K562 (cell line): ENCODE measurements at regions not wholly inside any gene's neighbourhood (a gene's known extent, or its start where the extent isn't known, plus 50 kb on each side); places are given as distances from the start of the nearest gene placed in this dataset.

Experiments used
- ATF6 ChIP-seq: sonication (generic); formaldehyde crosslinking; IDR thresholded peaks from 2 replicates; pipeline ENCODE4 v1.4.0; 2020; ENCODE audit warnings: mild to moderate bottlenecking, missing genetic modification reagents
- CBFA2T2 ChIP-seq: fragments of 450-650 bp; conservative IDR thresholded peaks from 2 replicates; pipeline ENCODE4 v1.6.1; 2017; ENCODE audit warnings: mild to moderate bottlenecking
- CBX3 ChIP-seq, 2 experiments: IDR thresholded peaks; 1 replicate in 1 of 2; 2 replicates in 1 of 2; pipeline ENCODE4 v1.6.1; 2012; ENCODE audit warnings: inconsistent platforms in 2 of 2, low read length in 2 of 2, borderline replicate concordance in 1 of 2, control low read depth in 1 of 2
- ESRRA ChIP-seq: fragments of 450-650 bp; IDR thresholded peaks from 2 replicates; pipeline ENCODE4 v1.6.1; 2014; ENCODE audit warnings: low read depth, mild to moderate bottlenecking, moderate library complexity, borderline replicate concordance
- HDAC1 ChIP-seq, 2 experiments: fragments of 450-650 bp; IDR thresholded peaks; 2 replicates each; pipeline ENCODE4 v1.6.1; 2016 to 2017; ENCODE audit warnings: inconsistent platforms in 1 of 2, mild to moderate bottlenecking in 1 of 2, moderate library complexity in 1 of 2
- MAFF ChIP-seq: IDR thresholded peaks from 2 replicates; pipeline ENCODE4 v1.6.1; 2012; ENCODE audit warnings: low read length, improper control_type of control experiment
- NRF1 ChIP-seq, 2 experiments: fragments of 450-650 bp; IDR thresholded peaks in 1 of 2; conservative IDR thresholded peaks in 1 of 2; 2 replicates each; pipeline ENCODE4 v1.6.1; 2014; ENCODE audit warnings: mild to moderate bottlenecking in 2 of 2
- PML ChIP-seq: IDR thresholded peaks from 2 replicates; pipeline ENCODE4 v1.6.1; 2012; ENCODE audit warnings: low read length, inconsistent platforms
- PURB ChIP-seq: sonication (generic); formaldehyde crosslinking; IDR thresholded peaks from 2 replicates; pipeline ENCODE4 v1.9.0; 2021; ENCODE audit warnings: low read depth, mild to moderate bottlenecking, missing genetic modification reagents
- SIN3A ChIP-seq, 2 experiments: fragments of 150-350 bp in 1 of 2; IDR thresholded peaks; 2 replicates each; pipeline ENCODE4 v1.6.1; 2011 to 2016; ENCODE audit warnings: borderline replicate concordance in 2 of 2, low read depth in 2 of 2, low read length in 2 of 2, mild to moderate bottlenecking in 2 of 2, moderate library complexity in 2 of 2; ENCODE audit not compliant: control insufficient read depth in 1 of 2
- ZHX1 ChIP-seq: fragments of 150-350 bp; conservative IDR thresholded peaks from 2 replicates; pipeline ENCODE4 v1.6.1; 2014; ENCODE audit warnings: low read length
- ZNF165 ChIP-seq: fragments of 250-450 bp; sonication (Bioruptor Pico); IDR thresholded peaks from 2 replicates; pipeline ENCODE4 v1.4.0; 2020; ENCODE audit warnings: borderline replicate concordance
- ZNF639 ChIP-seq, 2 experiments: fragments of 200-800 bp in 1 of 2; sonication (Bioruptor generic) in 1 of 2; sonication (generic) in 1 of 2; formaldehyde crosslinking in 1 of 2; IDR thresholded peaks in 1 of 2; conservative IDR thresholded peaks in 1 of 2; 2 replicates each; pipeline versions ENCODE4 v1.5.0 to v1.6.1; 2016 to 2020; ENCODE audit warnings: missing compliant biosample characterization in 1 of 2, missing genetic modification characterization in 1 of 2, missing genetic modification reagents in 1 of 2
- TF ChIP-seq, protein P1 (sequence below): fragments of 450-650 bp; formaldehyde crosslinking; IDR thresholded peaks from 2 replicates; pipeline ENCODE4 v1.4.0; 2022; ENCODE audit warnings: missing genetic modification characterization

GRCh38 chr14:30296931-30297405, 262.0 kb upstream of the G2E3 start (continued):
- peak in 1 of 2 experiments; percentile 68; a peak in 2 of 4 replicates for TF ChIP-seq HDAC1 (IDR thresholded peaks at IDR 0.05)
- TF ChIP-seq PML = peak; percentile 50; the same call in 1 of the 2 replicates
- TF ChIP-seq ATF6 = no peak
- TF ChIP-seq, protein P1, sequence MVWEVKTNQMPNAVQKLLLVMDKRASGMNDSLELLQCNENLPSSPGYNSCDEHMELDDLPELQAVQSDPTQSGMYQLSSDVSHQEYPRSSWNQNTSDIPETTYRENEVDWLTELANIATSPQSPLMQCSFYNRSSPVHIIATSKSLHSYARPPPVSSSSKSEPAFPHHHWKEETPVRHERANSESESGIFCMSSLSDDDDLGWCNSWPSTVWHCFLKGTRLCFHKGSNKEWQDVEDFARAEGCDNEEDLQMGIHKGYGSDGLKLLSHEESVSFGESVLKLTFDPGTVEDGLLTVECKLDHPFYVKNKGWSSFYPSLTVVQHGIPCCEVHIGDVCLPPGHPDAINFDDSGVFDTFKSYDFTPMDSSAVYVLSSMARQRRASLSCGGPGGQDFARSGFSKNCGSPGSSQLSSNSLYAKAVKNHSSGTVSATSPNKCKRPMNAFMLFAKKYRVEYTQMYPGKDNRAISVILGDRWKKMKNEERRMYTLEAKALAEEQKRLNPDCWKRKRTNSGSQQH (CRISPR knock-in tag) = no peak
- TF ChIP-seq NRF1 (conservative IDR thresholded peaks at IDR 0.05 in 1 of 2, IDR thresholded peaks at IDR 0.05 in 1 of 2) = peak; percentile 27 to 32; a peak in 2 of 4 replicates
- TF ChIP-seq ESRRA = no peak
- no peak for TF ChIP-seq PURB (CRISPR knock-in tag)
- 0 out of 2 replicates have a peak, but pooled peaks have one; percentile 11 for TF ChIP-seq CBFA2T2
- 0 out of 4 replicates have a peak, but pooled peaks of 1 of the 2 experiments have one; percentile 26 for TF ChIP-seq ZNF639 (CRISPR knock-in tag; conservative IDR thresholded peaks at IDR 0.05 in 1 of 2, IDR thresholded peaks at IDR 0.05 in 1 of 2)
- peak; percentile 58; the same call in 1 of the 2 replicates for TF ChIP-seq MAFF
- peak; percentile 93 for TF ChIP-seq ZHX1
- peak in 1 of 2 experiments; percentile 51; a peak in 1 of 4 replicates for TF ChIP-seq SIN3A (IDR thresholded peaks at IDR 0.05; ENCODE audit: borderline replicate concordance in 2 of 2, control insufficient read depth in 1 of 2, low read depth in 2 of 2, low read length in 2 of 2)
- peak in 1 of 2 experiments; percentile 22; a peak in 1 of 3 replicates for TF ChIP-seq CBX3 (IDR thresholded peaks at IDR 0.05; ENCODE audit: borderline replicate concordance in 1 of 2, low read length in 2 of 2)
- TF ChIP-seq ZNF165 (CRISPR knock-in tag) = no peak
